GM18867 (cell line): ENCODE measurements at regions not wholly inside any gene's neighbourhood (a gene's known extent, or its start where the extent isn't known, plus 50 kb on each side); places are given as distances from the start of the nearest gene placed in this dataset.
A peak's percentile ranks its signal among the peaks of the same experiment; 100 is the strongest.
"Not testable (repeated sequence)": the region's sequence is repeated elsewhere in the genome, so short reads cannot be mapped to it uniquely, and the experiment has no call there.

Experiments used
- ATAC-seq: cut with Tn5 transposase; IDR thresholded peaks from one replicate; pipeline ENCODE4 v1.9.1; 2021; ENCODE audit warnings: mild to moderate bottlenecking, moderate library complexity; ENCODE audit not compliant: unreplicated experiment

DNA sequence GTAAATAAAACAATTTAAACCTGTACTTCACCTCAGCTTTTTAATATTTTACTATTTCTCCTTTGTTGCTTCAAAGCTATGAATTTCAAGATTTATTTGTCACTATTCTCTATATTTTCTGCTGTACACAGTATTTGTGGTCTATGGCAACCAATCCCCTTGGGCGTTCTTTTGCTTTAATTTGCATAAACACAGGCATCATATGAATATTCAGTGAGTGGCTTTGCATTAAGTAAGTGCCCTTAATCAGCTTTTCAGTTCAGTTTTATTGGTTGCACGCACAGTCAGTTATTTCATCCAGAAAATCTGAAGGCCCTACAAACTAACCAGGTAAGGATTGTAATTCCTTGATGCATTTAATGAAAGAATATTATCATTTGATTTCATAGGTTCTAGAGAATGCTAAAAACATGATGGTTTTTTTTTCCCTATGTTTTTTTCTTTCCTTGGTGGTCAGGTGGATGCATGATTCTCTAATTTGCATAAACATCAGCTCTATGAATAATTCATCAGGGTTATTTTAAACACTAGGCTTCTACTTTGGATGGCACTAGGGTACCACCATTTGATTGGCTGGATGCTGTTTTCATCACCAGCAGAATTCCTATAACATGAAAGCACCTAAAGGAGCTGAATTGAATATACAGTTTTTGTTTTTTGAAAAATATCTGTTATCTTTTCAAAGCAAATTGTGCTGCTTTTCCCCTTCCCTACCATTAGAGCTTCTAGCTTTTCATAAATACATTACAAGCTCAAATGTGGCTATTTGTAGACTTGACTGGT is 249.2 kb upstream of the CCNH start:
- no peak for ATAC-seq

DNA sequence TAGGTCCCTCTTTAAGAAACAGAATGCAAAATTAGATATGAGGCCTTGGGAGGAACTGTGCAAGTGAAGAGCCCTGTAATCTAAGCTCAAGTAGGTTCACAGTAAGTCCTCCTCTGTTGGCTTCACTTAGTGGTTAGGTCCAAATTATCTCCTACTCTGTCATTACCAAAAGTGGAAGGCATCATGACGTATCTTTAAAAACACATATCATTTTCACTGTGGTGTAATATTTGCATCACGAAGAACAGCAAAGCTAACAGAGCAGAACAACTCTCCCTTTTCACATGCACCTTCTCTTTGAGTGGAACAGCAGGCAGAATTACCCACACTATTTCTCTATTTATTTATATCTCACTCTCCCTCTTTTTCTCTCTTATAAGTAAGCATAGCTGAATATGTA is 240.5 kb upstream of the CCNH start:
- peak; percentile 63 for ATAC-seq

DNA sequence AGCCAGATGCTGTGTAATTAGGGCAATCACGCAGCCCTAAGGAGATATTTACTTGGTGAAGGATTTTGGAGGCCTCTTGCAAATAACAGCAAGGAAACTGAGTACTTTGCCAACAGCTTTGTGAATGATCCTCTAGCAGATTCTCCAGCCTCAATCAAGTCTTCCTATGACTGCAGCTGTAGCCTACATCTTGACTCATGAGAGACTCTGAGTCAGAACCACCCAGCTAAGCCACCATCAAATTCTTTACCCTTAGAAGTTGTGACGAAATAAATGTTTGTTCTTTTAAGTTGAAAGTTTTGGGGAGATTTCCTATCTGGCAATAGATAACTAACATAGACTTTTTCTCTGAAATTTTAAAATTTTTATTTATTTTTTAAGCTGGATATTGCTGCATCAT is 237.6 kb upstream of the CCNH start:
- no peak for ATAC-seq

DNA sequence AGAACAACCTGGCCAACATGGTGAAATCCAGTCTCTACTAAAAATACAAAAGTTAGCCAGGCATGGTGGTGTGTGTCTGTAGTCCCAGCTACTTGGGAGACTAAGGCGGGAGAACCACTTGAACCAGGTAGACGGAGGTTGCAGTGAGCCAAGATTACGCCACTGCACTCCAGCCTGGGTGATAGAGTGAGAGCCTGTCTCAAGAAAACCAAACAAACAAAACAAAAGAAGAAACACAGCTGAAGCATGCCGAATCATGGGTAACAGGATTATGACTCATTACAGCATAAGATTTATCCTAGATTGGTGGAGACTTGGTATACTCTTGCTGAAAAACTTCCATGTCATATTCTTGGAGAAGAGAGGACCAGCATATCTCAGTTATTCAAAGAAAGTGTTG is 236.7 kb upstream of the CCNH start:
- no peak for ATAC-seq

DNA sequence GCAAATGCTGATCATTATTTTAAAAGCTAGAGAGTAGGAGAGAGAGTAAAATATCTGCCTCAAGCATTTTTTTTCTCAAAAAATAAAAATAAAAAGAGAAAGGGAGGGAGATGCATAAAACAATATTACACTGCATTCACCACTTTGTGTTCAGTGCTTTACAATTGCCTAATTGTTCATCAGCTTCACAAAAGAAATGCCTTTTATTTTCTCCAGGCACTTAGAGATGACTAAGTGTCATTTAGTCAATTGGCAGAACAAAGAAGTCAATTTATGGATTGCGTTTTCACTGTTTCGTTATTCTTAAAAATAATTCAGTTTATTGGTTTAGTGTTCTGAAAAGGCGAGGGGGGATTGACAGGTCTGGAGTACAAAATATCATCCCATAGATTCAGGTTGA is 232.5 kb upstream of the CCNH start:
- no peak for ATAC-seq

DNA sequence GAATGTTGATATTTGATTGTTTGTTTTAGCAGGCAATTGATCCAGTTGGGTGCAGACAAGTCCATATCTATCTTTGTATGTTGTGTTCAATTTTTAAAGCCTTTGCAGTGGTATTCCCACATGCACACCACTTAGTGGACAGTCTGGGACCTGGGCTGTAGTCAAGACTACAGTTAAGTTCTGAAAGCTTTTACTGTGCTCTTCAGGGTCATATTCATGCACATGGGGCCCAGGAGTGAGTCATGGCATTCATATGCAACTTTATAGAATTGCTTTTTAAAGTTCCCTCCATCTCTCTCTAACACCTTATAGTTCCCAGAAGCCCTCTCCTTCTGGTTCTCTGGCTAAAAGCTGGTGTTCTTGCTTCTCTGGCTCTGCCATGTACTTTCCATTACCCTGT is 228.2 kb upstream of the CCNH start:
- no peak for ATAC-seq

DNA sequence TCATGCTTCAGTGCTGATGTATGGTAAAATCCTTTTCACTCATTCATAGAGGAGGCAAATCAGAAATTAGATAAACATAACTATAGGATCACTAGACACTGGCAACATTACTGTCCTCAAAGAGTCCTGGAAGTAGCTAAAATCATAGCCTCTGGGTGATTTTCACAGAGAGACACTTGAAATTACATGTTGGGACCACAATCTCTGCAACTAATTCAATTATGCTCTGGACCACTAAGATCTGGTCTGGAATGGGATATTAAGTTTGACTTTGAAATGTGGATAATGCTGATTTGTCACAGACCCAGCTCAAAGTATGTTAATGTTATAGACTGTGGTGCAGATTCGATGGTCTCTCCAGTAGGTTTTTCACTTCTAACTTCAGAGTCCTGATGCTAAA is 214.6 kb upstream of the CCNH start:
- no peak for ATAC-seq

DNA sequence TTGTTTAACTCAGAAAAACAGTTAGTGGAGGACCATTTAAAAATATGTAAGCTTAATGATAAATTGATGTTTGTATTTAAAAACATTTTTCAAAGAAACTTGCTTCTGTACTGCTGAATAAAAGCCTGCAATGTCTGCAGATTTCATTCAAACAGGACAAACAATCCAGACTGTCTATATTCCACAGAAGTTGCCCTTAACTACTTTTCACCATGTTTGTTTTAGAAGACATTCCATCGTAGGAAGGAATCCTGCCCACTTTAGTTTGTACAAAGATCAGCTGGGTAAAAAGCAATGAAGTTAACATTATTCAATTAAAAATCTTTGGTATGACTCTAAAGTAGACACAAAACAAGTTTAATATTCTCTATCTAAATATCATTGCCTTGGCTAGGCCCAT is 195.7 kb upstream of the CCNH start:
- ATAC-seq: no peak

DNA sequence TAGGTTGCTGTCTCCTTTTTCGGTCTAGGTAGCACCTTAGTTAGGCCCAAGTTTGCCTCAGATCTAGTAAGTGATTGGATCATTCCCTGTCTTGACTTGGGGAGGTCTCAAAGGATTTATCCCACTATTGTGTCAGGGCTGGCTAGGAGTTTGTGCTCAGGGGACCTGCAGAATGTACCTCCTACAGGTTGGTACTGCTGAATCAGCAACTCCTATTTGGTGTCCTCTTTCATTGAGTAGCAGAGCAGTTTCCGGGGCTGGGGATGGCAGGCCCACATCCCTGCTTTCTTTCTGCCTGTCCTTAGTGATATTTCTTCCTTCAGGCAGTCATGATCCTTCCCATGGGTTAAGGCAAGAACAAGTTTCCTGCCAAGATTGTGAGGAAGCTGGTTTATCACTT is 192.9 kb upstream of the CCNH start:
- no peak for ATAC-seq

DNA sequence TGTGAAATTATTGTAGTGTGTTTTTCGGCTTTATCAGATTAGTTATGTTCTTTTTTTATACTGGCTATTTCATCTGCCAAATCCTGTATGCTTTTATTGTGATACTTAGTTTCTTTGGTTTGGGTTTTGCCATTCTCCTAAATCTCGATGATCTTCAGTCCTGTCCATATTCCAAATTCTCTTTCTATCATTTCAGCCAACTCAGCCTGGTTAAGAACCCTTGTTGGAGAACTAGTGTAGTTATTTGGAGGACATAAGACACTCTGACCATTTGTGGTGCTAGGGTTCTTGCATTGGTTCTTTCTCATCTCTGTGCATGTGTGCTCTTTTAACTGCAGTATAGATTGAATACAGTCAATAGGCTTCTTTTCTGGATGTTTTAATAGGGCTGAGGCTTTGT is 187.0 kb upstream of the CCNH start:
- ATAC-seq: no peak

DNA sequence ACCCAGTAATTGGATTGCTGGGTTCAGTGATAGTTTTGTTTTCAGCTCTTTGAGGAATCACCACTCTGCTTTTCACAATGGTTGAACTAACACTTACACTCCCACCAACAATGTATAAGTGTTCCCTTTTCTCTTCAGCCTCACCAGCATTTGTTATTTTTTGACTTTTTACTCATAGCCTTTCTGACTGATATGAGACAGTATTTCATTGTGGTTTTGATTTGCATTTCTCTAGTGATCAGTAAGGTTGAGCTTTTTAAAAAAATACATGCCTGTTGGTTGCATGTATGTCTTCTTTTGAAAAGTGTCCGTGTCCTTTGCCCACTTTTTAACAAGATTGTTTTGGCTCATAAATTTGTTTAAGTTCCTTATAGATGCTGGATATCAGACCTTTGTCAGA is 185.7 kb upstream of the CCNH start:
- no peak for ATAC-seq

DNA sequence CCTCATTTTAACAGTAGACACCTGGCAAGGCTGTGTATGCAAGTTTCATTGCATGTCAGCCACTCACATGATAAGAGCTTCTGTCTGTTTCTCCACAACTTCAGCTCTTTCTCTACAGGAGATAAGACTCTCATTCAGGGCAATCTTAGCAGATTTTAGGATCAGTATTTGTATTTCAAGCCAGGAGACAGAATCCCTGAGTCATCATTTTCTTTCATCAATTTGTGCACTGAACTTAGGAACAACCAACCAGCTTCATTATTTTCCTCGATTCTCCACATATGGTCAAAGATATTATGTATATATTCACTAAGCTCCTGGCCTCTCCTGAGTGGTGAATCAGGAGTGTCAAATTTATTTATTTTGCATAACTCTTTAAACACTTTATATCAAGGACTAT is 181.8 kb upstream of the CCNH start:
- ATAC-seq: no peak

DNA sequence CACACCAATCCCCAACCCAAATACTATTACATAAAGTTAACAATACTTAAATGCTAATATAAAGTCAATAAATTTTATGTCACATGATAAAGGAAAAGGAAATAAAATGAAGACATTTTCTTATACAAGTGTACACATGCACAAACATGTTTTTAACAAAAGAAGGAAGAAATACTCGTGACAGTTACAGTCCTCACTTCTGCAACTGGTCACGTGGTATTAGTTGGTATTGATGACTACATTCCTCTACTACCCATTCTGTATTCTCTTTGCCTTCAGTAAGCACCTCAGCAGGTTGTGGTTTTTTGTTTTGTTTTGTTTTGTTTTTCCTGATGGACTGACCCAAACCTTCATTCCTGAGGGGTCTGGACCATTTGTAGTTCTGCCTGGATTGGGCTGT is 176.9 kb upstream of the CCNH start:
- ATAC-seq: no peak

DNA sequence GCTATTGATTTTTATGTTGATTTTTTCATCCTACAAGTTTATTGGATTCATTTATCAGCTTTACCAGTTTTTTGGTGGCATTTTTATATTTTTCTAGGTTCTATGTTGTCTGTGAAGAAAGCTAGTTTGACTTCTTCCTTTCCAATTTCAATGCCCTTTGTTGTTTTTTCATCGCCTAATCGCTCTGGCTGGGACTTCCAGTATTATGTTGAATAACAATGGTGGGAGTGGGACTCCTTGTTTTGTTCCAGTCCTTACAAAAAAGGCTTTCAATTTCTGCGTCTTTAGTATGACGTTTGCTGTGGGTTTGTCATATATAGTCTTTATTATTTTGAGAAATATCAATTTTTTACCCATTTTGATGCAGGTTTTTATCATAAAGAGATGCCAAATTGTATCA is 175.6 kb upstream of the CCNH start:
- no peak for ATAC-seq

DNA sequence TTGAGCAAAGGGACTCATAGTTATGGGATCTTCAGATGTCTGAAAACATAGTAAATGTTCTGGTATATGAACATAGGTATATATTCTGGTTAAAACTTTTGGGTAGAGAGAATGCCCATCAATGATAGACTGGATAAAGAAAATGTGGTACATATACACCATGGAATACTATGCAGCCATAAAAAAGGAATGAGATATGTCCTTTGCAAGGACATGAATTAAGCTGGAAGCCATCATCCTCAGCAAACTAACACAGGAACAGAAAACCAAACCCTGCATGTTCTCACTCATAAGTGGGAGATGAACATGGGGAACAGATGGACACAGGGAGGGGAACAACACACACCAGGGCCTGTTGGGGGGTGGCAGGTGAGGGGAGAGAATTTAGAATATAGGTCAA is 171.0 kb upstream of the CCNH start:
- ATAC-seq: not testable (repeated sequence)

DNA sequence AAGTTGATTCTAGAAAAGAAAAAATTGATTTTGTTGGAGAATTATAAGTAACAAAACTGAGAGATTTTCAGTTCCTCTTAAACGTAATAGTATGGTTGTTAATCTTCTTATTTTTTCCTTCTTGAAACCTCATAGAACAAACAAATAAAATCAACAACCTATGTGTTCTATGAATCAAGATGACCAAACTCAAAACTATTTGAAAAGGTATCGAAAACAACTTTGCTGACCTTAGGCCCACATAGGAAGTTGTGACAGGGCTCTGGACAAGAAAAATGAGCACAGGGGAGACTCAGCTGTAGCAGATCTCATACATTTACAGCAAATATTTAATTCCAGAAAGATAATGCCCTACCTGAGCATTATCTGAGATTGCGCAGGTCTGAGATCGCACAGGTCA is 169.4 kb upstream of the CCNH start:
- peak; percentile 70 for ATAC-seq

DNA sequence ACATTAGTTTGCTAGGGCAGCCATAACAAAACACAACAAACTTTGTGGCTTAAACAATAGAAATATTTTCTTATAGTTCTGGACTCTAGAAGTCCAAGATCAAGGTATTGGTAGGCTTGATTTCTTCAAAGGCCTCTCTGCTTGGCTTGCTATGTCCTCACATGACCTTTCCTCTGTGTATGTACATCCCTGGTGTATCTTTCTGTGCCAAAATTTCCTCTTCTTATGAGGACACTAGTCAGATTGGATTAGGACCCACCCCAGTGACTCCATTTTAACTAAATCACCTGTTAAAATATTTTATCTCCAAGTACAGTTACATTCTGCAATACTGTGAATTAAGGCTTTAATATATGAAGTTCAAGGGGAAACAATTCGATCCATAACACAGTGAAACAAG is 168.9 kb upstream of the CCNH start:
- no peak for ATAC-seq

DNA sequence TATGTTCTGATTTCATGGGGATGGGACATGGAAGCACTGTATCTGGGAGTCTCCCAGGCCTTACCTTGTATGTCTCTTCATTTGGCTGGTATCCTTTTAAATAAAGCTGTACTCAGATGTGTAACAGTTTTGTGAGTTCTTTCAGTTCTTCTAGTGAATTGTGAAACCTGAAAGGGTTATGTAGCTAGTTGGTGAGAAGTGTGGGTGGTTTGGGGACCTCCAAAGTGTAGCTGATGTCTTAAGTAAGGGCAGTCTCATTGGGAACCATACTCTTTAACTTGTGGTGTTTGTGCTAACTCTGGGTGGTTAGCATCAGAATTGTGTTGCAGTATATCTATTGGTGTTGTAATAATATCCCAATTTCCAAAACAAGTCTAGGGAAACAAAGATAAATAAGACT is 166.9 kb upstream of the CCNH start:
- ATAC-seq: peak; percentile 53

DNA sequence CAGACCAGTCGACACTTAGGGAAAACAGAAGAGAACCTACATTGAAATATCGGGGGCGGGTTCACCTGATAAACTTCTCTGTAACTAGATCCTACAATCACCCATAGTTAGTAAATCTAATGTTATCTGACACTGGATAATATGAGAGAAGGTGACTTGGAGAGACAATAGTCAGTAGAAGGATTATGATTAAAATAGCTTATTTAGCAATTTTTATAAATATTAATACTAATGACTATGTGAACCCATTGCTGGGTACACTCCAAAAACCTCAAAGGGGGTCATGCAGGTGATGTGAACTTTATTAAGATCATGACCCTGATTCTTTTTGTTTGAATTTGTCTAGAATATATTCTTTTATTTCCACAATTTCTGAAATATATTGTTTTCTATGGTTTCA is 164.1 kb upstream of the CCNH start:
- no peak for ATAC-seq

DNA sequence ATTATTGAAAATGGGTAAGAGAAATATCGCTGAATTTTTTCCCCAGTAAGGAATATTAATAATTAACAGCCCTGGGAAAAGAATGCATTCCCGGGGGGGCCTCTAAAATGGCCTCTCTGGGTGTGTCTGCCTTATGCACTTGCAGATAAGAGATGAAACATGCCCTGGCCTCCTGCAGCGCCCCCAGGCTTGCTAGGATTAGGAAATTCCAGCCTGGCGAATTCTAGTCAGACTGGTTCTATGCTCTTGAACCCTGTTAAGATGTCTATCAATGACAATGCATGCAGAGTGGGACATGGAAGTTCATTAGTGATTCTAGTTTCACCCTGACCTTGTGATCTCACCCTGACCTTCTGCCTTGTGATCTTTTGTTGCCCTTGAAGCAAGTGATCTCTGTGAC is 163.6 kb upstream of the CCNH start:
- ATAC-seq: not testable (repeated sequence)

DNA sequence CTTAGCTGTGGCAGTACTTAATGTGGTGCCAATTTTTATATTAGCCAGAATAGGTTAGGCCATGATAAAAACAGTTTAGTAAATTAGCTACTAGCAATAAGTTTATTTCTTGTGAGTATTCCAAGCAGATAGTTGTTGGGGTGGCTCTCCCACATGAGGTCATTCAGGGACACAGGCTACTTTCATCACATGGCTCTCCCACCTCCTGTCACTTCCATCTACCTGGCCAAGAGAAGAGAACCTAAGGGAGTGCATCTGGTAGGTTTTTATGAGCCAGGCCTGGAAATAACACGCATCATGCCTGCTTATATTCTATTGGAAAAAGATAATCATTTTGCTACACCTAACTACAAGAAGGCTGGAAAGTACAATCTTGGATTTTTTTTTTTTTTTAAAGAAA is 161.4 kb upstream of the CCNH start:
- ATAC-seq: no peak

DNA sequence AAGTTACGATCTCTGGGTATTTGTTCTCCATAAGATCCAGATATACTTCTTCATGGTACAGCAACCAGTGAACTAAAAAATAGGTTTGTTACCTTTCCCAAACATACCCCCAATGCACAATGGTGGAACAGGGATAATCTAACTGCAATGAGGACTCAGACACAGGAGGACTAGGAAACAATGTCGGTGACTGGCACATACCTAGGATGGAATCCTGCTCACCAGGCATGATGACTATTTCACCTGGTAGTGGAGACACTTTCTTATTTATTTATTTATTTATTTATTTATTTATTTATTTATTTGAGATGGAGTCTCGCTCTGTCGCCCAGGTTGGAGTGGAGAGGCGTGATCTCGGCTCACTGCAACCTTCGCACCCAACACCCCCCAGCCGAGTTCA is 159.9 kb upstream of the CCNH start:
- no peak for ATAC-seq

DNA sequence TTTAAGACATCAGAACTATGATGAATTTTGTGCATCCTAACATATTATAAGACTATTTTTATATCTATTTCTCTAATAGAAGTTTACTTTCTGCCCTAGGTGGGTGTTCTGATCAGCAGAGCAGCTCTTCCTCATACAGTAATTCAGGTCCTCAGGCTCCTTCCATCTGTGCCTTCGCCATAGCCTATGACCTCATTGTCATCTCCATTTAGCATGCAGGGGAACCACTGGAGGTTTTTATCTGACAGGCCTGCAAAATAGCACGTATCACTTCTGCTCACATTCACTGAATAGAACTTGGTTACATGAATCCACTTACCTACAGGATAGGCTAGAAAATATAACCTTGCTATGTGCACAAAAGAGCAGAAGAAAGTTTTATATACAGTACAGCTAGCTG is 159.4 kb upstream of the CCNH start:
- ATAC-seq: no peak
